ENCODE measurements at regions not wholly inside any gene's neighbourhood (a gene's known extent, or its start where the extent isn't known, plus 50 kb on each side); places are given as distances from the start of the nearest gene placed in this dataset.

DNA sequence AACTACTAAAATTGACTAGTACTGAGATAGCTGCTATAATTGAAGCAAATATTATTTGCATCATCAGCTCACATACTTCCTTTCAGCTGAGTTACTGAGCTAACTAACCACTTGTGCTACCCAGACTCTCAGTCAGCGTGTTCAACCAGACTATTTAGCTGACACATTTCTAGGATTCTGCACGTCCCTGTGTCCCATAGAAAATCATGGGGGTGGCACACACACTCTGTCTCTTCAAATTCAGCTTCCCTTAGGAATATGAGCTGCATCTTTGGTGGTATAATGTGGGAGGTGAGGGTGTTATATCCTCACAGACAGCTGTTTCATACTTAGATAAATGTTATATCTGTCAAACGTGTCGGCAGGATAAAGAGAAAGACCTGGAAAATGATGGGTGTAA lies 424.0 kb downstream of the CDH2 start:
- H3K79me1 ChIP-seq (ENCODE audit: insufficient read depth, low read depth, low read length, poor library complexity, severe bottlenecking), result no peaks in the 10 kb centered on the region
- DNase-seq, result no peak
- WGBS (ENCODE audit: extremely low coverage, insufficient read length, low lambda C conversion rate), result no CpG with 5 or more reads among the region's 4 CpGs

More for the DNA sequence above, 424.0 kb downstream of the CDH2 start:
- Histone ChIP-seq H2BK15ac (ENCODE audit: low read depth, low read length) (no peak overlapping the region), H3K9me3 (ENCODE audit: control insufficient read depth, low read depth, low read length) (no peaks in the 10 kb centered on the region), H3T11ph (ENCODE audit: low read length) (no peak overlapping the region), H3K4me1 (ENCODE audit: insufficient read depth, low read length) (no peaks in the 10 kb centered on the region; the same call in 1 of the 2 replicates), H2AFZ (ENCODE audit: low read length) (no peak overlapping the region), H2BK12ac (ENCODE audit: insufficient read length, low read depth, low read length) (no peak overlapping the region), H4K5ac (ENCODE audit: insufficient read length, low read depth, low read length) (no peak overlapping the region), H3K23me2 (ENCODE audit: insufficient read length, low read depth, low read length, poor library complexity, severe bottlenecking) (no peaks in the 10 kb centered on the region), H3K18ac (ENCODE audit: insufficient read length, low read depth, low read length) (no peak overlapping the region), H3K14ac (ENCODE audit: insufficient read depth, low read length) (no peak overlapping the region), H3K4me2 (ENCODE audit: insufficient read depth, insufficient read length, low read length) (no peak overlapping the region), H3K23ac (ENCODE audit: insufficient read length, low read depth, low read length) (no peak overlapping the region), H2BK120ac (ENCODE audit: low read depth, low read length, poor library complexity, severe bottlenecking) (no peak overlapping the region), H2BK20ac (ENCODE audit: low read depth, low read length, poor library complexity, severe bottlenecking) (no peak overlapping the region), H3K4ac (ENCODE audit: low read depth, low read length) (no peak overlapping the region), H4K20me1 (ENCODE audit: control insufficient read depth, insufficient read depth, insufficient read length) (no peaks in the 10 kb centered on the region), H4K91ac (ENCODE audit: insufficient read length, low read depth, low read length) (no peak overlapping the region), H3K27me3 (ENCODE audit: insufficient read depth, low read length) (no peaks in the 10 kb centered on the region), H3K9ac (ENCODE audit: extremely low read depth, insufficient read length, low read length) (no peak overlapping the region), H3K56ac (ENCODE audit: insufficient read length, low read depth, low read length) (no peak overlapping the region), H3K79me2 (ENCODE audit: insufficient read depth, low read length) (no peaks in the 10 kb centered on the region), H2BK5ac (ENCODE audit: insufficient read length, low read length) (no peak overlapping the region), H2AK5ac (ENCODE audit: insufficient read length, low read length) (no peak overlapping the region), H3K27ac (ENCODE audit: insufficient read length, low read depth, low read length) (no peak overlapping the region), H4K8ac (replicated peaks; ENCODE audit: insufficient read length, low read depth, low read length) (no peak overlapping the region)
- Mint-ChIP-seq H3K27ac (no peak overlapping the region), H3K36me3 (ENCODE audit: insufficient read depth in 1 of 3, low read depth in 3 of 3) (no peaks in the 10 kb centered on the region; a peak in 1 of 7 replicates), H3K27me3 (ENCODE audit: low read depth) (no peaks in the 10 kb centered on the region), H3K4me1 (peaks cover 21 to 25% of the 10 kb centered on the region in 2 experiments), H3K4me3 (no peak overlapping the region), H3K9me3 (no peaks in the 10 kb centered on the region; a peak in 1 of 5 replicates)
- TF ChIP-seq, protein P1, sequence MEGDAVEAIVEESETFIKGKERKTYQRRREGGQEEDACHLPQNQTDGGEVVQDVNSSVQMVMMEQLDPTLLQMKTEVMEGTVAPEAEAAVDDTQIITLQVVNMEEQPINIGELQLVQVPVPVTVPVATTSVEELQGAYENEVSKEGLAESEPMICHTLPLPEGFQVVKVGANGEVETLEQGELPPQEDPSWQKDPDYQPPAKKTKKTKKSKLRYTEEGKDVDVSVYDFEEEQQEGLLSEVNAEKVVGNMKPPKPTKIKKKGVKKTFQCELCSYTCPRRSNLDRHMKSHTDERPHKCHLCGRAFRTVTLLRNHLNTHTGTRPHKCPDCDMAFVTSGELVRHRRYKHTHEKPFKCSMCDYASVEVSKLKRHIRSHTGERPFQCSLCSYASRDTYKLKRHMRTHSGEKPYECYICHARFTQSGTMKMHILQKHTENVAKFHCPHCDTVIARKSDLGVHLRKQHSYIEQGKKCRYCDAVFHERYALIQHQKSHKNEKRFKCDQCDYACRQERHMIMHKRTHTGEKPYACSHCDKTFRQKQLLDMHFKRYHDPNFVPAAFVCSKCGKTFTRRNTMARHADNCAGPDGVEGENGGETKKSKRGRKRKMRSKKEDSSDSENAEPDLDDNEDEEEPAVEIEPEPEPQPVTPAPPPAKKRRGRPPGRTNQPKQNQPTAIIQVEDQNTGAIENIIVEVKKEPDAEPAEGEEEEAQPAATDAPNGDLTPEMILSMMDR (conservative IDR thresholded peaks at IDR 0.05), result no peak
